ENCODE measurements at regions not wholly inside any gene's neighbourhood (a gene's known extent, or its start where the extent isn't known, plus 50 kb on each side); places are given as distances from the start of the nearest gene placed in this dataset.

DNA sequence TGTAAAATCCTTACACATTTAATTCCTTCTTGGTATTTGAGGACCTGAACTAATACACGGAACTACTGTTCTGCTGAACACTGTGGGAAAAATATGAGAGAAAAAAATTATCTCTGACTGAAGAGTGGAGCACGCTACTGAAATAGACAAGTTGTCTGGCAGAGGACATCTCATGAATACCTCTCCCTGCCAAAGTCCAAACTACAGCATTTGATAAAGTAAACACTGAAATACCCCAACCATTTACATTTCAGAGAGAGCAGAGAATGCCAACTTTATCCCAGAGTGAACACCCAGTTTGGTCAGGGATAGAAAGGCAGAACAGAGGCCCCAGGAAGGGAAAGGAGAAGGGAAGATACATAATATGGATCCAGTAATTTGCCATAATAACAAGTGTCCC, 920.7 kb downstream of the SQOR start:
- TF ChIP-seq MXI1 (IDR thresholded peaks at IDR 0.05; ENCODE audit: borderline replicate concordance, low read depth, low read length): no peak
- no peak for TF ChIP-seq BHLHE40 (IDR thresholded peaks at IDR 0.05; ENCODE audit: low read depth, low read length)
- TF ChIP-seq CHD1 (IDR thresholded peaks at IDR 0.05; ENCODE audit: low read depth, low read length): no peak
- TF ChIP-seq, protein P1, sequence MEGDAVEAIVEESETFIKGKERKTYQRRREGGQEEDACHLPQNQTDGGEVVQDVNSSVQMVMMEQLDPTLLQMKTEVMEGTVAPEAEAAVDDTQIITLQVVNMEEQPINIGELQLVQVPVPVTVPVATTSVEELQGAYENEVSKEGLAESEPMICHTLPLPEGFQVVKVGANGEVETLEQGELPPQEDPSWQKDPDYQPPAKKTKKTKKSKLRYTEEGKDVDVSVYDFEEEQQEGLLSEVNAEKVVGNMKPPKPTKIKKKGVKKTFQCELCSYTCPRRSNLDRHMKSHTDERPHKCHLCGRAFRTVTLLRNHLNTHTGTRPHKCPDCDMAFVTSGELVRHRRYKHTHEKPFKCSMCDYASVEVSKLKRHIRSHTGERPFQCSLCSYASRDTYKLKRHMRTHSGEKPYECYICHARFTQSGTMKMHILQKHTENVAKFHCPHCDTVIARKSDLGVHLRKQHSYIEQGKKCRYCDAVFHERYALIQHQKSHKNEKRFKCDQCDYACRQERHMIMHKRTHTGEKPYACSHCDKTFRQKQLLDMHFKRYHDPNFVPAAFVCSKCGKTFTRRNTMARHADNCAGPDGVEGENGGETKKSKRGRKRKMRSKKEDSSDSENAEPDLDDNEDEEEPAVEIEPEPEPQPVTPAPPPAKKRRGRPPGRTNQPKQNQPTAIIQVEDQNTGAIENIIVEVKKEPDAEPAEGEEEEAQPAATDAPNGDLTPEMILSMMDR (conservative IDR thresholded peaks at IDR 0.05; ENCODE audit: low read depth, low read length): no peak
- no peak for TF ChIP-seq NFE2L2 (IDR thresholded peaks at IDR 0.05; ENCODE audit: low read depth, low read length)
- TF ChIP-seq RAD21 (IDR thresholded peaks at IDR 0.05; ENCODE audit: low read length): no peak
- TF ChIP-seq POLR2A (IDR thresholded peaks at IDR 0.05; ENCODE audit: low read depth, low read length): no peak
- no peak for TF ChIP-seq SMC3 (IDR thresholded peaks at IDR 0.05; ENCODE audit: low read depth, low read length)
- TF ChIP-seq RCOR1 (IDR thresholded peaks at IDR 0.05; ENCODE audit: insufficient replicate concordance, low read length): no peak
- TF ChIP-seq, protein P2, sequence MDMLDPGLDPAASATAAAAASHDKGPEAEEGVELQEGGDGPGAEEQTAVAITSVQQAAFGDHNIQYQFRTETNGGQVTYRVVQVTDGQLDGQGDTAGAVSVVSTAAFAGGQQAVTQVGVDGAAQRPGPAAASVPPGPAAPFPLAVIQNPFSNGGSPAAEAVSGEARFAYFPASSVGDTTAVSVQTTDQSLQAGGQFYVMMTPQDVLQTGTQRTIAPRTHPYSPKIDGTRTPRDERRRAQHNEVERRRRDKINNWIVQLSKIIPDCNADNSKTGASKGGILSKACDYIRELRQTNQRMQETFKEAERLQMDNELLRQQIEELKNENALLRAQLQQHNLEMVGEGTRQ (IDR thresholded peaks at IDR 0.05; ENCODE audit: low read depth, low read length): no peak
- no peak for TF ChIP-seq MAFK (IDR thresholded peaks at IDR 0.05; ENCODE audit: low read depth, low read length)
- no peak for TF ChIP-seq RFX5 (IDR thresholded peaks at IDR 0.05; ENCODE audit: low read depth, low read length)
- TF ChIP-seq MAZ (IDR thresholded peaks at IDR 0.05; ENCODE audit: borderline replicate concordance, low read depth, low read length): no peak
- no peak for TF ChIP-seq CEBPB (IDR thresholded peaks at IDR 0.05; ENCODE audit: low read depth, low read length)
- TF ChIP-seq FOS (IDR thresholded peaks at IDR 0.05; ENCODE audit: low read depth, low read length): no peak
- TF ChIP-seq, protein P3, sequence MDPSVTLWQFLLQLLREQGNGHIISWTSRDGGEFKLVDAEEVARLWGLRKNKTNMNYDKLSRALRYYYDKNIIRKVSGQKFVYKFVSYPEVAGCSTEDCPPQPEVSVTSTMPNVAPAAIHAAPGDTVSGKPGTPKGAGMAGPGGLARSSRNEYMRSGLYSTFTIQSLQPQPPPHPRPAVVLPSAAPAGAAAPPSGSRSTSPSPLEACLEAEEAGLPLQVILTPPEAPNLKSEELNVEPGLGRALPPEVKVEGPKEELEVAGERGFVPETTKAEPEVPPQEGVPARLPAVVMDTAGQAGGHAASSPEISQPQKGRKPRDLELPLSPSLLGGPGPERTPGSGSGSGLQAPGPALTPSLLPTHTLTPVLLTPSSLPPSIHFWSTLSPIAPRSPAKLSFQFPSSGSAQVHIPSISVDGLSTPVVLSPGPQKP (IDR thresholded peaks at IDR 0.05; ENCODE audit: borderline replicate concordance, low read depth, low read length): no peak
- Histone ChIP-seq H2AK5ac (ENCODE audit: low read depth, low read length) (no peak overlapping the region), H3K4me1 (ENCODE audit: control insufficient read depth, insufficient read depth, low read length) (no peaks in the 10 kb centered on the region), H3K4me3 (ENCODE audit: insufficient read depth, low read depth, low read length) (no peak overlapping the region), H3K9me1 (ENCODE audit: insufficient read depth, low read length) (no peaks in the 10 kb centered on the region), H3K4ac (ENCODE audit: low read depth, low read length) (no peak overlapping the region), H3K4me2 (ENCODE audit: low read depth, low read length) (no peak overlapping the region), H2BK20ac (ENCODE audit: low read depth, low read length) (no peak overlapping the region), H2BK120ac (ENCODE audit: low read depth, low read length) (no peak overlapping the region), H4K8ac (ENCODE audit: low read depth in 2 of 2, low read length in 2 of 2) (no peak overlapping the region), H4K20me1 (ENCODE audit: insufficient read depth, low read length) (no peaks in the 10 kb centered on the region), H3K18ac (ENCODE audit: low read depth, low read length) (no peak overlapping the region), H3K14ac (replicated peaks; ENCODE audit: low read depth, low read length) (no peak overlapping the region), H2AFZ (replicated peaks; ENCODE audit: low read length, poor library complexity) (no peak overlapping the region), H4K5ac (ENCODE audit: low read depth, low read length) (no peak overlapping the region), H4K91ac (ENCODE audit: insufficient read depth, low read depth, low read length) (no peak overlapping the region), H2BK5ac (ENCODE audit: low read depth, low read length, poor library complexity, severe bottlenecking) (no peak overlapping the region), H3K79me1 (ENCODE audit: low read depth in 1 of 2, low read length in 2 of 2) (no peaks in the 10 kb centered on the region), H3K36me3 (ENCODE audit: control insufficient read depth, insufficient read depth, low read length) (no peaks in the 10 kb centered on the region), H2BK15ac (ENCODE audit: low read depth, low read length) (no peak overlapping the region), H3K56ac (ENCODE audit: extremely low read depth, insufficient read depth, low read length) (no peak overlapping the region), H3K9me3 (ENCODE audit: control insufficient read depth, insufficient read depth, low read length) (peaks cover 5% of the 10 kb centered on the region; the same call in 1 of the 2 replicates), H3K23ac (ENCODE audit: low read depth, low read length) (no peak overlapping the region), H3K27me3 (ENCODE audit: control insufficient read depth, insufficient read depth, low read length) (no peaks in the 10 kb centered on the region), H3K27ac (ENCODE audit: insufficient read depth, low read length) (no peak overlapping the region), H3K9ac (ENCODE audit: low read depth, low read length) (no peak overlapping the region), H2AK9ac (replicated peaks; ENCODE audit: low read depth, low read length, poor library complexity) (no peak overlapping the region)
- ATAC-seq (ENCODE audit: low read depth): no peak
- dilution Hi-C loops (cut with HindIII; ENCODE audit: low sequenced_read_pairs, unreplicated experiment): no loop called here
- intact Hi-C loops (cut with micrococcal nuclease): loop anchor here (2.0 kb wide), 1 partner anchor 21 kb away; no protein-coding TSS in a partner anchor
- ChIA-PET CTCF (no interaction called here), POLR2A (ENCODE audit: unreplicated experiment) (no interaction called here)
- BruUV-seq (replicated peaks): no TSS peak
- no peak for DNase-seq
- WGBS, 2 experiments (ENCODE audit: extremely low coverage in 2 of 2, insufficient read length in 1 of 2): no CpG with 5 or more reads among the region's 2 CpGs
- in situ Hi-C loops (cut with MboI; ENCODE audit: low sequenced_read_pairs): loop anchor here (10.0 kb wide), 1 partner anchor 61 kb away; no protein-coding TSS in a partner anchor

Data from IMR-90 (cell line).